Fibroblast of the aortic adventitia (primary cell): ENCODE measurements at regions not wholly inside any gene's neighbourhood (a gene's known extent, or its start where the extent isn't known, plus 50 kb on each side); places are given as distances from the start of the nearest gene placed in this dataset.
"Not testable (repeated sequence)": the region's sequence is repeated elsewhere in the genome, so short reads cannot be mapped to it uniquely, and the experiment has no call there.

Experiments
- DNase-seq: peaks from one replicate; pipeline ENCODE4 v3.0.0-alpha.2; 2010; ENCODE audit warnings: low read depth
- H3K4me3 ChIP-seq: 2 replicates; pipeline ENCODE4 v1.5.1; 2011; ENCODE audit warnings: low read depth, mild to moderate bottlenecking, control low read depth, low read length, moderate library complexity

DNA sequence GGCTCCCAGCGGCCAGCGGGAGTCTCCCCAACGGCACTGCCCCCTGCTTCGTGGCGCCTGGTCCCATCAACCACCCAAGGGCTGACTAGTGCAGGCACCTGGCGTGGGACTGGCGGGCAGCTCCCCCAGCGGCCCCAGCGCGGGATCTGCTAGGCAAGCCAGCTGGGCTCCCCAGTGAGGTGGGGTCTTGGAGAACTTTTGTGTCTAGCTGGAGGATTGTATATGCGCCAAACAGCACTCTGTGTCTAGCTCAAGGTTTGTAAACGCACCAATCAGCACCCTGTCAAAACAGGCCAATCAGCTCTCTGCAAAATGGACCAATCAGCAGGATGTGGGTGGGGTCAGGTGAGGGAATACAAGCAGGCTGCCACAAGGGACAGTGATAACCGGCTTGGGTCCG, 1988.2 kb downstream of the FOXD4L5 start:
- not testable (repeated sequence) for H3K4me3 ChIP-seq, DNase-seq

DNA sequence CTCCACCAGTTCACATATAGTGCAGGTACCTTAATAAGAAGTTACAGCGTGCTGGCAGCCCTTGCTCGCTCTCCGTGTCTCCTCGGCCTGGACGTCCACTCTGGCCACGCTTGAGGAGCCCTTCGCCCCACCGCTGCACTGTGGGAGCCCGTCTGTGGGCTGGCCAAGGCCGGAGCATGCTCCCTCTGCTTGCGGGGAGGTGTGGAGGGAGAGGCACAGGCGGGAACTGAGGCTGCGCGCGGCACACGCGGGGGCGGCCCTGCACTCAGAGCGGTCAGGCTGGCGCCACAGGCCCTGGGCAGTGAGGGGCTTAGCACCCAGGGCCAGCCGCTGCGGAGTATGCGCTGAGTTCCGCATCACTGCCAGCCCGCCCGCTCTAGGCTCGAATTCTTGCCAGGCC, 1988.6 kb downstream of the FOXD4L5 start:
- not testable (repeated sequence) for H3K4me3 ChIP-seq, DNase-seq

DNA sequence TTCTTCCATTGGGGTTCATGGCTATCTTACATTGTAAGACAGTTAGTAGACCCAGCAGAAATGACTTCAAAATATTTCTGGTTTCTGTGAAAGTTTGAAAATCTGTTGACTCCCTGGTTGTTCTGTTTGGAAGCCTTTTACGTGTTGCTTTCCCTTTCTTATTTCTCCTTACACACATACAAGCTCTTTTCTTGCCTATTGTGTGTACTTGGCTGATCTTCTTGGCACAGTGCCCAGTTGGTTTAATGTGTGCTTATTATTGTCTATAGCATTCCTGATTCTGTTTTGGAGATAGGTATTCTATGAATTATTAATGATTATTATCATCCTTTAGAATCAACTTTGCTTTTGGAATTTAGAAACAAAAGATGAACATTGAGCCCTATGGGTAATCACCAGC, 1995.0 kb downstream of the FOXD4L5 start:
- H3K4me3 ChIP-seq, result not testable (repeated sequence)
- peak; percentile 4 for DNase-seq
